ENCODE measurements at regions not wholly inside any gene's neighbourhood (a gene's known extent, or its start where the extent isn't known, plus 50 kb on each side); places are given as distances from the start of the nearest gene placed in this dataset.

DNA sequence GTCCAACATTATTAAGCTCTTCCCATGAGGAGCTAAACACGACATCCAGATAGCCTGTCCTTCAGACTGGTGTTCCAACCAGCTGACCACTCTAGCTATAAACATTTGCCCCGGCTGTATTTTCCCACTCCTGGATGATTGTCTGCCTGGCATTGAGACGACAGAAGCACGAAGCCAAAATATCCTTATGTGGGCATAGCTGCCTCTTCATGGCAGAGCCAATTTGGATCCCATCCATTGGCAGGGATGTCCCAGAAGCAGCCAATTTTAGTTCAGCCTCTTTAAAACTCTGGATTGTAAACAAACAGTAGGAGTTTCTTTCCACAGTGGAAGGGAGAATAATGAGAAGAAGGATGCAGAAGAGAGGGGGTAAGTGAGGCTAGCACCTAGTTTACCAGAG, 507.6 kb downstream of the CETN3 start:
- no peaks in the 10 kb centered on the region for H3K9me3 ChIP-seq (ENCODE audit: control insufficient read depth, insufficient read depth, low read depth, low read length)
- intact Hi-C loops (cut with micrococcal nuclease; ENCODE audit: unreplicated experiment) = no loop called here
- H3K4me1 ChIP-seq (ENCODE audit: control insufficient read depth, insufficient read depth, low read length) = no peaks in the 10 kb centered on the region
- ATAC-seq (no peak), DNase-seq (ENCODE audit: low read depth, low spot score) (no peak)
- ChIA-PET POLR2A (no interaction called here), CTCF (no interaction called here)
- TF ChIP-seq TCF7L2 (IDR thresholded peaks at IDR 0.05; ENCODE audit: low read depth, low read length) (no peak), SIN3A (IDR thresholded peaks at IDR 0.05; ENCODE audit: borderline replicate concordance, insufficient read depth, low read depth, low read length) (no peak), POLR2AphosphoS5 (IDR thresholded peaks at IDR 0.05; ENCODE audit: low read depth, low read length) (no peak)
- TF ChIP-seq, protein P1, sequence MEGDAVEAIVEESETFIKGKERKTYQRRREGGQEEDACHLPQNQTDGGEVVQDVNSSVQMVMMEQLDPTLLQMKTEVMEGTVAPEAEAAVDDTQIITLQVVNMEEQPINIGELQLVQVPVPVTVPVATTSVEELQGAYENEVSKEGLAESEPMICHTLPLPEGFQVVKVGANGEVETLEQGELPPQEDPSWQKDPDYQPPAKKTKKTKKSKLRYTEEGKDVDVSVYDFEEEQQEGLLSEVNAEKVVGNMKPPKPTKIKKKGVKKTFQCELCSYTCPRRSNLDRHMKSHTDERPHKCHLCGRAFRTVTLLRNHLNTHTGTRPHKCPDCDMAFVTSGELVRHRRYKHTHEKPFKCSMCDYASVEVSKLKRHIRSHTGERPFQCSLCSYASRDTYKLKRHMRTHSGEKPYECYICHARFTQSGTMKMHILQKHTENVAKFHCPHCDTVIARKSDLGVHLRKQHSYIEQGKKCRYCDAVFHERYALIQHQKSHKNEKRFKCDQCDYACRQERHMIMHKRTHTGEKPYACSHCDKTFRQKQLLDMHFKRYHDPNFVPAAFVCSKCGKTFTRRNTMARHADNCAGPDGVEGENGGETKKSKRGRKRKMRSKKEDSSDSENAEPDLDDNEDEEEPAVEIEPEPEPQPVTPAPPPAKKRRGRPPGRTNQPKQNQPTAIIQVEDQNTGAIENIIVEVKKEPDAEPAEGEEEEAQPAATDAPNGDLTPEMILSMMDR (IDR thresholded peaks at IDR 0.05) = no peak
- TF ChIP-seq, protein P2, sequence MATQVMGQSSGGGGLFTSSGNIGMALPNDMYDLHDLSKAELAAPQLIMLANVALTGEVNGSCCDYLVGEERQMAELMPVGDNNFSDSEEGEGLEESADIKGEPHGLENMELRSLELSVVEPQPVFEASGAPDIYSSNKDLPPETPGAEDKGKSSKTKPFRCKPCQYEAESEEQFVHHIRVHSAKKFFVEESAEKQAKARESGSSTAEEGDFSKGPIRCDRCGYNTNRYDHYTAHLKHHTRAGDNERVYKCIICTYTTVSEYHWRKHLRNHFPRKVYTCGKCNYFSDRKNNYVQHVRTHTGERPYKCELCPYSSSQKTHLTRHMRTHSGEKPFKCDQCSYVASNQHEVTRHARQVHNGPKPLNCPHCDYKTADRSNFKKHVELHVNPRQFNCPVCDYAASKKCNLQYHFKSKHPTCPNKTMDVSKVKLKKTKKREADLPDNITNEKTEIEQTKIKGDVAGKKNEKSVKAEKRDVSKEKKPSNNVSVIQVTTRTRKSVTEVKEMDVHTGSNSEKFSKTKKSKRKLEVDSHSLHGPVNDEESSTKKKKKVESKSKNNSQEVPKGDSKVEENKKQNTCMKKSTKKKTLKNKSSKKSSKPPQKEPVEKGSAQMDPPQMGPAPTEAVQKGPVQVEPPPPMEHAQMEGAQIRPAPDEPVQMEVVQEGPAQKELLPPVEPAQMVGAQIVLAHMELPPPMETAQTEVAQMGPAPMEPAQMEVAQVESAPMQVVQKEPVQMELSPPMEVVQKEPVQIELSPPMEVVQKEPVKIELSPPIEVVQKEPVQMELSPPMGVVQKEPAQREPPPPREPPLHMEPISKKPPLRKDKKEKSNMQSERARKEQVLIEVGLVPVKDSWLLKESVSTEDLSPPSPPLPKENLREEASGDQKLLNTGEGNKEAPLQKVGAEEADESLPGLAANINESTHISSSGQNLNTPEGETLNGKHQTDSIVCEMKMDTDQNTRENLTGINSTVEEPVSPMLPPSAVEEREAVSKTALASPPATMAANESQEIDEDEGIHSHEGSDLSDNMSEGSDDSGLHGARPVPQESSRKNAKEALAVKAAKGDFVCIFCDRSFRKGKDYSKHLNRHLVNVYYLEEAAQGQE (IDR thresholded peaks at IDR 0.05; ENCODE audit: insufficient read depth in 1 of 2, low read depth in 2 of 2, low read length in 1 of 2) = no peak
- H3K4me3 ChIP-seq (ENCODE audit: low read depth in 2 of 2, low read length in 2 of 2) = no peak overlapping the region
- in situ Hi-C loops (cut with HindIII; ENCODE audit: low pct_unique_long_range_greater_than_20kb, low sequenced_read_pairs) = no loop called here
- no peaks in the 10 kb centered on the region for H3K36me3 ChIP-seq (ENCODE audit: control insufficient read depth, insufficient read depth, low read length)
- BruUV-seq (replicated peaks) = no TSS peak
- H3K27ac ChIP-seq (ENCODE audit: low read length) = no peak overlapping the region
- no peaks in the 10 kb centered on the region for H3K27me3 ChIP-seq (ENCODE audit: control insufficient read depth, insufficient read depth, low read length)

GRCh38 chr5:89901346-89901745, 508.2 kb downstream of the CETN3 start:
- intact Hi-C loops (cut with micrococcal nuclease; ENCODE audit: unreplicated experiment) (no loop called here), in situ Hi-C loops (cut with HindIII; ENCODE audit: low pct_unique_long_range_greater_than_20kb, low sequenced_read_pairs) (no loop called here)
- H3K4me3 ChIP-seq (ENCODE audit: low read depth in 2 of 2, low read length in 2 of 2) = no peak overlapping the region
- TF ChIP-seq, protein P1 (IDR thresholded peaks at IDR 0.05) = no peak
- TF ChIP-seq TCF7L2 (IDR thresholded peaks at IDR 0.05; ENCODE audit: low read depth, low read length) (no peak), POLR2AphosphoS5 (IDR thresholded peaks at IDR 0.05; ENCODE audit: low read depth, low read length) (no peak), SIN3A (IDR thresholded peaks at IDR 0.05; ENCODE audit: borderline replicate concordance, insufficient read depth, low read depth, low read length) (no peak)
- TF ChIP-seq, protein P2 (IDR thresholded peaks at IDR 0.05; ENCODE audit: insufficient read depth in 1 of 2, low read depth in 2 of 2, low read length in 1 of 2) = no peak
- H3K4me1 ChIP-seq (ENCODE audit: control insufficient read depth, insufficient read depth, low read length) = no peaks in the 10 kb centered on the region
- BruUV-seq (replicated peaks) = no TSS peak
- ATAC-seq (no peak), DNase-seq (ENCODE audit: low read depth, low spot score) (no peak)
- no peaks in the 10 kb centered on the region for H3K27me3 ChIP-seq (ENCODE audit: control insufficient read depth, insufficient read depth, low read length)
- no peaks in the 10 kb centered on the region for H3K9me3 ChIP-seq (ENCODE audit: control insufficient read depth, insufficient read depth, low read depth, low read length)
- CTCF ChIA-PET = no interaction called here
- H3K27ac ChIP-seq (ENCODE audit: low read length) = no peak overlapping the region
- H3K36me3 ChIP-seq (ENCODE audit: control insufficient read depth, insufficient read depth, low read length) = no peaks in the 10 kb centered on the region
- POLR2A ChIA-PET = no interaction called here
